ENCODE measurements at regions not wholly inside any gene's neighbourhood (a gene's known extent, or its start where the extent isn't known, plus 50 kb on each side); places are given as distances from the start of the nearest gene placed in this dataset.

DNA sequence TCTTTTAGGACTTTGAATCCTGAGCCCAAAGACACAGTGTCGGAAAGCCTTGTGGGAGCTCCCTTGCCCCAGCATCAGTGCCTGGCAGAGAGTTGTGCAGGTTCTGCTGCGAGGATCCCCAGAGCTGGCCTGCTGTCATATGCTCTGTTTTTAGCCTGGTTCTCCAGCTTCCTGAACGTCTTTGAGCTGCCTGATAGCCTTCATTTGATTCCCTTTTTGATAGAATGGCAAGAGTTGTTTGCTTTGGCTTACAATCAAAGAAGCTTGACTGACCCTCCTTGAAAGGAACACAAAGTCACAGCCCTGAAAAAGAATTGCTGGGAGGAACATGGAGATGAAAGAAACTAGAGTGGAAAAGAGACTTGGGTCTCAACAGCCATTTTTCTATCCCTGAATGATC lies 95.4 kb downstream of the C1QL2 start:
- TF ChIP-seq, protein P1, sequence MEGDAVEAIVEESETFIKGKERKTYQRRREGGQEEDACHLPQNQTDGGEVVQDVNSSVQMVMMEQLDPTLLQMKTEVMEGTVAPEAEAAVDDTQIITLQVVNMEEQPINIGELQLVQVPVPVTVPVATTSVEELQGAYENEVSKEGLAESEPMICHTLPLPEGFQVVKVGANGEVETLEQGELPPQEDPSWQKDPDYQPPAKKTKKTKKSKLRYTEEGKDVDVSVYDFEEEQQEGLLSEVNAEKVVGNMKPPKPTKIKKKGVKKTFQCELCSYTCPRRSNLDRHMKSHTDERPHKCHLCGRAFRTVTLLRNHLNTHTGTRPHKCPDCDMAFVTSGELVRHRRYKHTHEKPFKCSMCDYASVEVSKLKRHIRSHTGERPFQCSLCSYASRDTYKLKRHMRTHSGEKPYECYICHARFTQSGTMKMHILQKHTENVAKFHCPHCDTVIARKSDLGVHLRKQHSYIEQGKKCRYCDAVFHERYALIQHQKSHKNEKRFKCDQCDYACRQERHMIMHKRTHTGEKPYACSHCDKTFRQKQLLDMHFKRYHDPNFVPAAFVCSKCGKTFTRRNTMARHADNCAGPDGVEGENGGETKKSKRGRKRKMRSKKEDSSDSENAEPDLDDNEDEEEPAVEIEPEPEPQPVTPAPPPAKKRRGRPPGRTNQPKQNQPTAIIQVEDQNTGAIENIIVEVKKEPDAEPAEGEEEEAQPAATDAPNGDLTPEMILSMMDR (conservative IDR thresholded peaks at IDR 0.05; ENCODE audit: low read length): no peak
- no peak for TF ChIP-seq EZH2phosphoT487 (IDR thresholded peaks at IDR 0.05; ENCODE audit: borderline replicate concordance, low read depth, low read length)

Data from OCI-LY7 (cell line).